ENCODE measurements at regions not wholly inside any gene's neighbourhood (a gene's known extent, or its start where the extent isn't known, plus 50 kb on each side); places are given as distances from the start of the nearest gene placed in this dataset.

DNA sequence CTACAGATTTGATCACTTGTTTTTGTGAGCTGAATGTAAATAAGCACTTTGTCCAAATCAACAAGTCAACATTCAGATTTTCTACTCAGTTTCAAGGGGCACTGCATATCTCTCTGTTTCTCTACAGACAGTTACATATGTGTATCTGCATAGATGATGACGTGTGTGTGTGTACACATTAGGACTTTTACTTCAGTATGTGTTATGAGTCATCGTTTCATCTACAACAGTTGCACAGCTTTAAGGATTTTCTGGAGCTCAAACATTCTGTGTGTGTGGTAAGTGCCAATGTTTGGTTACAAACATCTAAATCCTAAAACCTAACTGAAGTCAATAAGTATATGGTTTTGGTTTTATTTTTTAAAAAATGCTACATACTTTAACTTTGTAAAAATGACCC is 494.5 kb upstream of the PBX1 start:
- H3K4me1 Mint-ChIP-seq (ENCODE audit: low read depth, unreplicated experiment): peaks cover 22% of the 10 kb centered on the region
- no peaks in the 10 kb centered on the region for H3K9me3 Mint-ChIP-seq (ENCODE audit: unreplicated experiment)
- H3K4me3 Mint-ChIP-seq (ENCODE audit: unreplicated experiment): no peak overlapping the region
- DNase-seq: no peak
- TF ChIP-seq CTCF (IDR thresholded peaks at IDR 0.05; ENCODE audit: partially characterized antibody, unreplicated experiment): no peak
- no peaks in the 10 kb centered on the region for H3K27me3 Mint-ChIP-seq (ENCODE audit: unreplicated experiment)
- no peaks in the 10 kb centered on the region for H3K36me3 Mint-ChIP-seq (ENCODE audit: unreplicated experiment)
- H3K27ac Mint-ChIP-seq (ENCODE audit: unreplicated experiment): no peak overlapping the region

DNA sequence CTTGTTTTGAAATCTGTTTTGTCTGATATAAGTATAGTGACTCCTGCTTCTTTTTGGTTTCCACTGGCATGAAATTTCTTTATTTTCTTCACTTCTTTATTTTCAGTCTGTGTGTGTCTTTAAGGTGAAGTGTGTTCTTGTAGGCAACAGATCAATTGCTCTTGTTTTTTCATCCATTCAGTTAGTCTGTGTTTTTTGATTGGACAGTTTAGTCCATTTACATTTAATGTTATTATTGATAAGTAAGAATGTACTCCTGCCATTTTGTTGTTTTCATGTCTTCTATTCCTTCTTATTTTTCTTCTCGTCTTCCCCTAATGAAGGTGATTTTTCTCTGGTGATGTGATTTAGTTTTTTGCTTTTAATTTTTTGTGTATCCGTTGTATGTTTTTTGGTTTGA is 487.7 kb upstream of the PBX1 start:
- Mint-ChIP-seq H3K9me3 (ENCODE audit: unreplicated experiment) (peaks cover 8% of the 10 kb centered on the region), H3K4me1 (ENCODE audit: low read depth, unreplicated experiment) (no peaks in the 10 kb centered on the region), H3K36me3 (ENCODE audit: unreplicated experiment) (peaks cover 20% of the 10 kb centered on the region), H3K27me3 (ENCODE audit: unreplicated experiment) (no peaks in the 10 kb centered on the region), H3K4me3 (ENCODE audit: unreplicated experiment) (no peak overlapping the region), H3K27ac (ENCODE audit: unreplicated experiment) (no peak overlapping the region)
- no peak for DNase-seq
- no peak for TF ChIP-seq CTCF (IDR thresholded peaks at IDR 0.05; ENCODE audit: partially characterized antibody, unreplicated experiment)

DNA sequence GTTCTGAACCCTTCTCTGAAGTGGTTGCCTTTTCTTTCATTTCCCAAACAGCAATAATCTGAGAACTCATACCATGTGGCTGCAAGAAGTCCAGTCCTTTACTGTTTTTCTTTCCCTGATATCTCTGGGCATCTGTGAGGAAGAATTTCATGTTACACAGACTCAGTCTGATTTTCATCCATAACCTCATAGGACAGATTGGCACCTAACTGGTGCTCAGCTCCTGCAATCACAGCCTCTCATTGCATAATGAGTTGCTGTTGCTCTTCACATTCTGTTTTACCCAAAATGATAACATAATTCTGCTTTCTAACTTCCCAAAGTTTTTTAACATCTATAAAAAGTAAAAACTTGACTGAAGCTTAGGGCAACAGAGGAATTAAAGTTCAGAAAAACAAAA is 472.2 kb upstream of the PBX1 start:
- peaks cover 4% of the 10 kb centered on the region for H3K36me3 Mint-ChIP-seq (ENCODE audit: unreplicated experiment)
- no peak for TF ChIP-seq CTCF (IDR thresholded peaks at IDR 0.05; ENCODE audit: partially characterized antibody, unreplicated experiment)
- no peak overlapping the region for H3K4me3 Mint-ChIP-seq (ENCODE audit: unreplicated experiment)
- no peaks in the 10 kb centered on the region for H3K27me3 Mint-ChIP-seq (ENCODE audit: unreplicated experiment)
- H3K9me3 Mint-ChIP-seq (ENCODE audit: unreplicated experiment): peaks cover 1% of the 10 kb centered on the region
- no peaks in the 10 kb centered on the region for H3K4me1 Mint-ChIP-seq (ENCODE audit: low read depth, unreplicated experiment)
- no peak for DNase-seq
- no peak overlapping the region for H3K27ac Mint-ChIP-seq (ENCODE audit: unreplicated experiment)

DNA sequence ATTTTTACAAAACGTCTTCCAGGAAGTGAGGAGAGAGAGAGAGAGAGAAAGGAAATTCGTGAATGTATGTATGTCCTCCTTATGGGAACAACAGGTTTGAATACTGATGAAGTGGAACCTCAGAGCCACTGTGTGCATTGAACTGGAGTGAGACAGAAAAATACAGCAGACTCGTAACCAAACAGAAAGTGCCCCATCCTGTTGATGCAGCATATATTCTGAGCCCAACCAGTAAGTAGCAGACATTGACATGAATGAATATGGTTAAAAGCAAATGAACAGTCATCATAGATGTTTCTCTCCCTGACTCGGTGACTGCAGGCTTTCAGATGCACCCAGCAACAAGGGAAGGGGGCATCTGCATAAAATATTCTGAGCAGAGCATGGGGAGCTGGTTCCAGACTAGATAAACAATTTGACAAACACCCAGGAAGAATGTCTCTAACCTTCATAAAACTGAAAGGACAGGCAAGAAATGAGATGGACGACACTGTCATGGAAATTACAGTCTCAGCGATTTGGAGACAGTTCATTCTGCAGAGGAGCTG is 471.0 kb upstream of the PBX1 start:
- no peak for TF ChIP-seq CTCF (IDR thresholded peaks at IDR 0.05; ENCODE audit: partially characterized antibody, unreplicated experiment)
- no peak overlapping the region for H3K27ac Mint-ChIP-seq (ENCODE audit: unreplicated experiment)
- H3K4me1 Mint-ChIP-seq (ENCODE audit: low read depth, unreplicated experiment): no peaks in the 10 kb centered on the region
- no peak for DNase-seq
- no peaks in the 10 kb centered on the region for H3K27me3 Mint-ChIP-seq (ENCODE audit: unreplicated experiment)
- peaks cover 4% of the 10 kb centered on the region for H3K36me3 Mint-ChIP-seq (ENCODE audit: unreplicated experiment)
- H3K9me3 Mint-ChIP-seq (ENCODE audit: unreplicated experiment): peaks cover 1% of the 10 kb centered on the region
- H3K4me3 Mint-ChIP-seq (ENCODE audit: unreplicated experiment): no peak overlapping the region

DNA sequence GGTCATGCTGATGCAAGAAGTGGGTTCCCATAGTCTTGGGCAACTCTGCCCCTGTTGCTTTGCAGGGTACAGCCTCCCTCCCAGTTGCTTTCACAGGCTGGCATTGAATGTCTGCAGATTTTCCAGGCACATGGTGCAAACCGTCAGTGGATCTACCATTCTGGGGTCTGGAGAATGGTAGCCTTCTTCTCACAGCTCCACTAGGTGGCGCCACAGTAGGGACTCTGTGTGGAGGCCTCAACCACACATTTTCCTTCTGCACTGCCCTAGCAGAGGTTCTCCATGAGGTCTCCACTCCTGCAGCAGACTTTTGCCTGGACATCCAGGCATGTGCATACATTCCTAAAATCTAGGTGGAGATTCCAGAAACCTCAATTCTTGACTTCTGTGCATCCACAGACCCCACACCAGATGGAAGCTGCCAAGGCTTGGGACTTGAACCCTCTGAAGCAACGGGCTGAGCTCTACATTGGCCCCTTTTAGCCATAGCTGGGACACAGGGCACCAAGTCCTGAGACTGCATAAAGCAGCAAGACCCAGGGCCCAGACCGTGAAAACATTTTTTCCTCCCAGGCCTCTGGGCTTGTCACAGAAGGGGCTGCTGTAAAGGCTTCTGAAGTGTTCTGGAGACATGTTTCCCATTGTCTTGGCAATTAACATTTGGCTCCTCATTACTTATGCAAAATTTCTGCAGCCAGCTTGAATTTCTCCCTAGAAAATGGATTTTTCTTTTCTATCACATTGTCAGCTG is 466.2 kb upstream of the PBX1 start:
- Mint-ChIP-seq H3K27me3 (ENCODE audit: unreplicated experiment) (no peaks in the 10 kb centered on the region), H3K36me3 (ENCODE audit: unreplicated experiment) (peaks cover 15% of the 10 kb centered on the region), H3K4me3 (ENCODE audit: unreplicated experiment) (no peak overlapping the region), H3K4me1 (ENCODE audit: low read depth, unreplicated experiment) (no peaks in the 10 kb centered on the region), H3K9me3 (ENCODE audit: unreplicated experiment) (peaks cover 4% of the 10 kb centered on the region), H3K27ac (ENCODE audit: unreplicated experiment) (no peak overlapping the region)
- DNase-seq: no peak
- no peak for TF ChIP-seq CTCF (IDR thresholded peaks at IDR 0.05; ENCODE audit: partially characterized antibody, unreplicated experiment)
